Effector CD4-positive, alpha-beta T cell (primary cell): ENCODE measurements at regions not wholly inside any gene's neighbourhood (a gene's known extent, or its start where the extent isn't known, plus 50 kb on each side); places are given as distances from the start of the nearest gene placed in this dataset.

Experiments
- DNase-seq: peaks from one replicate; pipeline ENCODE4 v3.0.0-alpha.2; 2020

DNA sequence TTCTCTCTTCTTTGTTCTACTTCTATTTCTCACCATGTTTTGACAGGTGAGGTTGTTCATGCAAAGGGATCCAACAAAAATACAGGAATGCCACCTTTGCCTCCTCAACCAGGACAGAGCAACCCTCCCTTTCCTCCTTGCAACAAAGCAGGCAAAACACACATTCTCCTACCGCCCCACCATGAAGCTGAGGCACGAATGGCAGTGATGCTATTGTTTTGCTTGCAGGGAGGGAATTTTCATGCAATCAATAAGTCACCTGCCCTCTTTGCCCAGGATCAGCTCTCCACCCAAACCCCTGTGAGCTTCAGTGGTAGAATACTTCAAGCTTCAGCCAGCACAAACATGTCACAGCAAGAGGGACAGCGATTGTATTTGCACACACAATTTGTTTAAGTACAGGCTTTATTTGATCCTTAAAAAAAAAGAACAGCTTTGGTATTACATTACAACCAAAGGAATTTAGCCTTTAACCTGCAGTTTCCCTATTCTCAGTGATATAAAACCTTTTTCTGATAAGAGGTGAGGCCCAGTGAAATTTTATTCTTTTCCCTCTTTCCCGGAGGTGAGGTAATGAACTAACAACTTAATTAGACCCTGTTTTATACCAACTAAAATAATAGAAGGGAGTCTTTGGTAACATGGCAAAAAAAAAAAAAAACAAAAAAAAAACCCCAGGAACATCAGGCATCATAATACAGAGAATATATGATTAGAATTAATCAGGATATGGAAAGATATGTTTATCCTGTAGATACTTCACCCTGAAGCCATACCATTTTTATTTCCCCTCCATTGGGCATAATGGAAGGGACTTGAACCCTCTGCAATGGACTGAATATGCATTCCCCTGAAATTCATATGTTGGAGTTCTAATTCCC is 87.0 kb upstream of the EEA1 start:
- no peak for DNase-seq

DNA sequence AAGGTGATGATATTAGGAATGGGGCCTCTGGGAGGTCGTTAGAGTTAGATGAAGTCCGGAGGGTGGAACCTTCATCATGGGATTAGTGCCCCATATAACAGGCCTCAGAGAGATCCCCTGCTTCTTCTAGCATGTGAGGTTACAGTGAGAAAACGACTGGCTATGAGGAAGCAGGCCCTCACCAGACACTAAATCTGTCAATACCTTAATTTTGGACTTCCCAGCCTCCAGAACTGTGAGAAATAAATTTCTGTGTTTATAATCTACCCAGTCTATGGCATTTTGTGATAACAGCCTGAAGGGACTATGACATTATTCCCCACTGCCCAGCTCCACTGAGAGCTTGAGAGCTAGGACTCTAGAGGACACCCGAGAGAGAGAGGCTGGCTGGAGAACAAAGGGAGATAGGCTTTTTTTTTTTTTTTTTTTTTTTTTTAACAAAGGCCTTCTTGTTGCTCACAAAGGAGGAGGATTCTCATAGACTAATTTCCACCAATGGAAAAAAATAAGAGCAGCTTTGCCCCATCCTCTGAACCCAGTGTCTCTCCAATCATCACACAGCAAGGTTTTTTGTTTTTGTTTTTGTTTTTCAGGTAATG is 87.8 kb upstream of the EEA1 start:
- DNase-seq = no peak

DNA sequence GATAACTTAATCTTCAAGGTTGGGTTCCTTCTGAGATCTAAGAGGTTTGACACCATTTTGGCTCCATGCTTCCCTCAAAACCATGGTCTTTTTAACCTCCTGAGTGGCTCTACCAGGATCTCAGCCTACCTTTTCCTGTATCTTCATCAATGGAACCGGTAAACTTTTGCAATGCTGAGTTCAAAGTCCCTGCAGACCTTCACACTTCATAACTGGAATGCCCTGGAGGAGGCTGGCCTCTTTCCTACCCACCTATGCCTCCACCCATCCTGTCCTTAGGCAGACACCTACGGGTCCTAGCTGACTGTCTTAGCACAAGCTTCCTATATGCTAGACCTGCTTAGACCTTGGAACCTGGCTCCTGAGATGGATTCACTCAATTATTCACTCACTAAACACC is 89.5 kb upstream of the EEA1 start:
- no peak for DNase-seq

DNA sequence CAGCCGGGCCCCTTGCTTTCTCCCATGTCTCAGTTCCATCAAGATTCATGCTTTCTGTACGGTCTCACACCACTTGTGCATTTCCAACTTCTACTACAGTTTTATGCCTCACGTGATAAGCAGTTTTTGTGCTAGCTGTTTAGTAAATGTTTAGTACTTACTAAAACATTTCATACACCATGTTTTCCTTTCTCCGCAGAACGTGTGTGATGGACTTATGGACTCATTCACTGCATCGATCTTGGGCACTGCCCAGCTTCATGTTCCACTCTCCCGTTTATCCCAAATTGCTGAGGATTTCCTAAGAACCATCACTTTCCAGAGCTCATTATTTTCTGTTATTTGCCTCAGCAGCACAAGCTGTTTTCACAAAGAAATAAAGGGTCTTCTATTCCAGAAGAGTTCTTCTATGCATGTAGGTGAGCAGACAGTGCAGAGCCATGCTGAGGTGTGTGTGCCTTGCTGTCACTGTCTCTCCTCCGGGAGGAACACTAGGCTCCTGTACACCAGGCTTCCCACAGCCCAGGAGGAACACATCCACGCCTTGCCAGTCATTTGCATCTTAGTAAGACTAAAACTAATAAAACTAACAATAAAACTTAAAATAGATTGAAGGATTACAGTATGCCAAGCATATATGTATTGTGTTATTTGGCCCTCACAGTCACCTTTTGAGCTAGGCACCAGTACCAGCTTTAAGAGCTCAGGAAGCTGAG is 90.3 kb upstream of the EEA1 start:
- DNase-seq = no peak

DNA sequence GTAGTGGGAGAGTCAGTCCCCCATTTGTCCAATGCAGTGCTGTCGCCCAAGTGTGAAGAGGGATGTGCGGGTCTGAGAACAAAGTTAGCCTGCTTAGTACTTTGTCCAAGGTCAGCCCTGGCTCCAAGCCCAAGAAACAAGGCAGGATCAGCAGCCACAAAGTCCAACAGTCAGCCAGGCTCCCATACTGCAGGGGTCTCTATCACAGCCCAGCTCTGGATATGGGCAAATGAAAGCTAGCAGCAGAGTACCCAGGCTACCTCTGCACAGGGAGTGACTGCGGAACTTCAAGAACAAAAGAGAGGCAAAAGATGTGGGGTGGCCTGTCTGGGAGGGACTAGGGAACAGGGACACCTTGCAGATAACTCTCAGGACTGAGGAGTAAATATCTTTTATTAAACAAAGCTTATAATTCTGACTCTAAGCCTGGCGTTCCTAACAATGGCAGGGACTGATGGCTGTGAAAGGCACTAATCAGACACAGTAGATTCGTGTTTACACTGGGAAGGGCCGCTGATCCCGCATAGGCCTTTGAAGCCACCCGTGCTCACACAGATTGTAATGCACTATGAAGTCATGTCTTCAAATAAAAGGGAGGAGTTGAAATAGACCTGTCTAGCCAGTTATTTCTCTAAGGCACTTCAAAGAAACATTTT is 91.0 kb upstream of the EEA1 start:
- DNase-seq = no peak

DNA sequence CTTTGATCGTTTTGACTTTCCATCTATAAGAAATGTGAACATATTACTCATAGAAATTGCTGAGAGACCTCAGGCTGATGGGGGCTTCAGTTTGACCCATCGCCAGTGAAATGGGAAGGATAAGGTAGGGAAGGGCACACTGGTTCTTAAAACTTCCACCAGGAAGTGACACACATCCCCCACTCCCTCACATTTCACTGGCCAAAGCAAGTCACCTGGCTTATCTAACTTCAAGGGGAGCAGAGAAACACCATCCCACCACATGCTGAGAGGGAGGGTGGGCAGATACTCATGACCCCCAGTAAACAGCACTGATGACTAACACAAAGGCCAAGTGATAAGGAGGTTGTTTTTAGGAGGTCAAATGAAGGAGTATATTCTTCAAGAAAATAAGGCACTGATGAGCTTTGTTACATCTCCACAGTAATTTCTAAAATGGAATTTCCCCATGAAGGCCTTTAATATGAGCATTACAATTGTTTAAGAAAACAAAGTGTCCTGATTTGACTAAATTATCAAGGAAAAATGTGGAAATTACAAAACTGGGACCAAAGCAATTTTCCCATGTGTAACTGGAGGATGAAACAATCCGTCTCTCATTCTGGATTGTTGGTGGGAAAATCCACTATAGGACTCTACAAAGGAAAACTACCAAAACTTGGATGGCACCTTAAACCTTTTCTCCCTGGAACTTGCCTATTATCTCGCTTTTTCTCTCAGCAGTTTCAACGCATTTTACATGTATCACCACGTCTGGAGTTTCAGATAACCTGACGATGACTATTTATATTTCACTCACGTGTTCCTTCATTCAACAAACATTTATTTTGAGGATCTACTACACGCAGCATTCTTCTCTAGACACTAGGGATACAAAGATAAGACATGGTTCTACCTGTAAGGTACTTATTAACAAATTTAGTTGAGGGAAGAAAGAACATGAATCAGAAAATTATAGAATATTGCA is 91.8 kb upstream of the EEA1 start:
- no peak for DNase-seq

DNA sequence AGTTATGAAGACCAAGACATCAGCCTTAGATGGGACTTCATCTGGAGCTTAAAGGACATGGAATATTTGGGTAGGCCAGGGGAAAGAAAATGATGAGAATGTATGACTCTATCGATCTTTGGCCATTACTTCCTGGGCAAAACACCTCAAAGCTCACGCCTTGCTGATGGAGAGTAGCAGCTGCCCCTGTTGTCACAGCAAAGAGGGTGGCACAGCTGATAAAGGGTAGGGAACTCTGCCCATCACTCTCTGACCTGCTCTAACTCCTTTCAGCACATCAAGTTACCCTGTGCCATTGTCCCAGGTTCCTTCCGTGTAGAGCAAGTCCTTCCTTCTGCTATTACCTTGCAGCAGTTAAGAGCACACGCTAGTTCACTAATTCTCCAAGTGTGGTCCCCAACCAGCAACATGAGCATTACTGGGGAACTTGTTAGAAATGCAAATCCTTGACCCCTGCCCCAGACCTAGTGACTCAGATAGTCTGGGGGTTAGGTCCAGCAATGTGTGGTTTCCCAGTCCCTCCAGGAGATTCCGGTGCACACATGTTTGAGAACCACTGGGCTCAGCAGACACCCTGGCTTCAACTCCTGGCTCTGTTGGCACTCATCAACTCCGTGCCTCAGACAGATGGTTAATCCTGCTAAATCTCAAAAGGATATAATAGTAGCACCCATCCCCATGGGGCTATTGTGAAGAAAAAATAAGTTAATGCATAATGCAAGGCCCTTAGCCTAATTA is 93.7 kb upstream of the EEA1 start:
- no peak for DNase-seq

DNA sequence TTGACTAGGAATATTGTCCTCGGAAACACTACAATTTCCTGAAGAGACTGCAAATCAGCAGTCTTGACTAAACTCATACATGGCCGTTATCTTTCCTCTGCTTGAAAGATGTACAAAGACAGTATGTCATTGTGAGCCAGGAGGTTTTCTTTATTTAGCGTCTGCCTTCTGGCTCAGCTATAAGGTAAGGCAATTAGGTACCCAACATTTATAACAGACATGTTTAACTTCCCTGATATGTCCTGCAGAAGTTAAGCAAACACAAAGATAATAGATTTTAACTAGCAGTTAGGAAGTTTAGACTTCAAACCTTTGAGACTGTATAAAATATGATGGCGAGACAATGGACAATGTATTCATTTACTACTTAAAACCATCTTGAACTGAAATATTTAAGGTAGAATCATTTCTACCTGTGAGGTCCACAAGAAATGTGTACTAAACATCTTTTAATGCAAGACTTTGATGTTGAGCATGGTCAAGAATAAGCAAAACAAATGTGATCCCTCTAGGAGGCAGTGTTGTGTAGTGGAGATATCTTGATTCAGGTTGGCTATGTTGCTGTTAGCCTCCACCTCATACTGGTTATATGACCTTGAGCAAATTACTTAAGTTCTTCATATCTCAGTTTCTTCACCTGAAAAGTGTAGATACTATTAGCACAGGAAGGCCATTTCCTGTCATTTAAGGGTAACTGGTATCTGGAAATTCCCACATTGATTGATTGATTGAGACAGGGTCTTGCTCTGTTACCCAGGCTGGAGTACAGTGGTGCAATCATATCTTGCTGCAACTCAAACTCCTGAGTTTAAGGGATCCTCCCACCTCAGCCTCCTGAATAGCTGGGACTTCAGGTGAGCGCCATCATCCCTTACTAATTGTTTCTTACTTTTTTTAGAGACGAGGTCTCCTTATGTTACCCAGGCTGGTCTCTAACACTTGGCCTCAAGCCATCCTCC is 96.3 kb upstream of the EEA1 start:
- DNase-seq = no peak

DNA sequence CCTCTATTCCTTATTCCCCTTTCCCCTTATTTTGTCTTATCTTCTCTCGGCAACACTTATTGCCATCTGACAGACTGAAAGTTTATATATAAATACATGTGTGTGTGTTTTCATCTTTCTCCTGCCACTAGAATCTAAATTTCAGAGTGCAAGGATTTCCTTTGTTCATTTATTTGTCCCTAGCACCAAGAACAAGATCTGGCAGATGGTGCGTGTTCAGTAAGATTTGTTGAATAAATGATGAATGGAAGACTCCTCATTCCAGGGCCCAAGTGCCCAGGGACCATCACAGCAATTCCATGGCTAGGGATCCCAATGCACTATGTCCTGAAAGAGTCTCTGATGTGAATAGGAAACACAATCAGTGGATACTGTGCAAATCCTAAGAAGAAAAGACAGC is 97.9 kb upstream of the EEA1 start:
- no peak for DNase-seq

DNA sequence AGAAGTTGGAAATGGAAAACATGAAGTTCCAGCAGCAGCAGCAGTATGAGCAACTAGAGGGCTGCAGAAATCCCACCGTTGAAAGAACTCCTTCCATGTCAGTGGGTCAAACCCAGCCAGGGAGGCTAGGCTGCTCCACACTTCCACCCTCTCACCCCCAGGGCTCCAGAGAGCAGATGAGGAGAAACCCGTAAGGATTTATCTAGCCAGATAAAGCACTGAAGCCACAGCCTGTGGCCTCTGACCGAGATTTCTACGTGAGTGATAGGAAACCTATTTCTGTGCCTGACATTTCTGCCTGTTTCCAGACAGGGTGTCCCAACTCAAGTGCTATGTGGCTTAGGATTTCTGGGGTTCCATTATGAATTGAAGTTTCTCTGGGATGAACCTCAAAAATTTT is 100.0 kb upstream of the EEA1 start:
- DNase-seq = no peak

DNA sequence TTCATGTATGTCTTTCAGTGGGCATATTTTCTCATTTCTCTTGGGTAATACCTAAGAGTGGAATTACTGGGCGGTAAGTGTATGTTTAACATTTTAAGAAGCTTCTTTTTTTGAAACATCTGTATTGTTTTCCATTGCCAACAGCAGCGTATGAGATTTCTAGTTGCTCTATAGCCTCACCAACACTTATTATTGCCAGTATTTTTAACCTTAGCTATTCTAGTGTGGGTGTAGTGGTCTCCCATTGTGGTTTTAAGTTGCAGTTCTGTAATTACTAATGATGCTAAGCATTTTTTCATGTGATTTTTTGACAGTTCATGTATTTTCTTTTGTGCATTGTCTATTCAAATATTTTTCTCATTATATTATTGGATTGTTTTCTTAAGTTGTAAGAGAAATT is 101.9 kb upstream of the EEA1 start:
- DNase-seq = no peak

DNA sequence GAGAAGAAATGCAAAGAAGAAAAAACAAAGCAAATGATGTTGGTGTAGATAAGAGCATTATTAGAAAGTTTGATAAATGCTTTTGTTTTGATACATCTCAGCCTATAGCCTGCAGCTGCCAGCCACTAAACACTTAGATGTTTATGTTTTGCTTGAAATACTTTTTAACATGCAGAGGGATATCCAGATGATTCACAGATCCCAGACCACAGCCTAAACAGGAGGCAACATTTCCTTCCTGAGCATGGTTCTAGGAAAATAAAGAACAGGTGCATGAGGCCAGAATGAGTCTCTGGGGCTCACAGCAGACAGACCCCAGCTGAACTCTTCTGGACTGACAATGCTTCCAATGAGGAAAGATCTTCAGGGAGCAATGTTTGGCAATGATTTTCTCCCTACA is 103.7 kb upstream of the EEA1 start:
- no peak for DNase-seq

DNA sequence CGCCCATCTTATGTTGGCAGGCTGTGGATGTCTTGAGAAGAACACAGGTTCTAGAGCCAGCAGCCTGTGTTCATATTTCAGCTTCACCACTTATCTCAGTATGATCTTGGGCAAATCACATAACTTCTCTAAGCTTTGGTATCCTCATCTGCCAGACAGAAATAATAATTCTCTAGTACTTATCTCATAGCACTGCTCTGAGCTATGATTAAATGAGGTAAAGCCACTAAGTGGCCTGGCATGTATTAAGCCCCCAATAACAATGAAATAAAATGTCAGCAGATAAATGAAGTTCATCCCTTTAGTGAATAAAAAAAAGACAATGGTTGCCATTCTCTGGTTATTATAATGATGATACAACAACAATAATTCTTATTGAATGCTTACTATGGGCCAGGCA is 104.9 kb upstream of the EEA1 start:
- DNase-seq = no peak

DNA sequence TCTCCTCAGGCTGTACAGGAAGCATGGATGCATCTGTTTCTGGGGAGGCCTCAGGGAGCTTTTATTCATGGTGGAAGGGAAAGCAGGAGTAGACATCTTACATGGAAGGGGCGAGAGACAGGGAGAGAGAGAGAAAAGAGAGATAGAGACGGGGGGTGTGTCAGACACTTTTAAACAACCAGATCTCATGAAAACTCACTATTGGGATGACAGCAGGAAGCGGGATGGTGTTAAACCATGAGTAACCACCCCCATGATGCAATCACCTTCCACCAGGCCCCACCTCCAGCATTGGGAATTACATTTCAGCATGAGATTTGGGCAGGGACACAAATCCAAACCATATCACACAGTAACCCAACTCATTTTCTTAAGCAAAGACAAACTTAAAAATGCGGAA is 110.0 kb upstream of the EEA1 start:
- DNase-seq = no peak

DNA sequence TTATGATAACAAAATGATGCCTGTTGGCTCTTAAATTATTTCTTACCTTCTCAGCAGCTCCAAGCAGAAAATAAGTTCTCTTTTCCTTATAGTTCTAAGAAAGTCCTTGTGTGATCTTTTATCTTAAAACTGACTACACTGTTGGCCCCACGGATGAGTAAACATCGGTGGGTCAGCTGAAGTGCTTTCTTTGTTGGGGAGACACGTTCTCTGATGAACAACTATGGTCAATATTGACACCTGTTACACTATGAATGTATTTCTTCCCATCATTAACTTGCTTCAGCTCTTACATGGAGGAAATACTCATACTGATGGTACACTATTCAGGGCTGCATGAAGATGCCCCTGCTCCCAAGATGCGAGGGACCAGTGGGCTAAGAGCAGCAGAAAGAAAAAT is 110.8 kb upstream of the EEA1 start:
- DNase-seq = no peak

DNA sequence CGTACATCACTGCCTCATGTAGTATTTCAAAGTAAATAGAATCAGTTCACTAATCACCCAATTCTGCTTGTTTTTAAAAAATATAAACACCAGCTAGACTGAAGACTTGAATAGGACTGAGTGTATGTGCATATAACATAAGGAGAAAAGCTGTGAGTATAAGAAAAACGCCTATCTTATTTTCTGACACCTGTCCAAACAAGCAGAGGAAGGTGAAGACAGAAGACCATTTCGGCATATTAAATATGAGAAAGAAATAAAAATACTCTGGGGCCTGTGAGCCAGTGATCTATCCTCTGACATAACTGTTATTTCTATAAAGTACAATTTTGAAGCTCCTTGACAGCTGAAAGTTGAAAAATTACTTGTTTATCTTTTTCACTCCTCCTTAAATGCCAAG is 111.3 kb upstream of the EEA1 start:
- no peak for DNase-seq

DNA sequence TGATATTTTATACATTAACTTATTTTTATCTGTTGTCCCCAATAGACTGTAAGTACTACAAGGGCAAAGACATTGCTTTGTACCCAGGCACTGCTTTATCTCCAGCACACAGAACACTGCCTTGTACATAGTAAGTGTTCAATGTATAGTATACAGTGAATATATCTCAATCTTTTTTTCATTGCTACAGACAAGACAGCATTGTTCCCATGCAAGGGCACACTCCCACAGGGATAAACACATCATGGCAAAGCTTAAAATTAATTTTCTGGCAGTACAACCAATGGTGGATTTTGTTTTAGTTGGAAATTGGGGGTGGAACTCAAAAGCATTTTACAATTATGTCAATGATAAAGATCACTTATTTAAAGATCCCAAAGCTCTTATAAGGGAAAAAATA is 112.3 kb upstream of the EEA1 start:
- no peak for DNase-seq

DNA sequence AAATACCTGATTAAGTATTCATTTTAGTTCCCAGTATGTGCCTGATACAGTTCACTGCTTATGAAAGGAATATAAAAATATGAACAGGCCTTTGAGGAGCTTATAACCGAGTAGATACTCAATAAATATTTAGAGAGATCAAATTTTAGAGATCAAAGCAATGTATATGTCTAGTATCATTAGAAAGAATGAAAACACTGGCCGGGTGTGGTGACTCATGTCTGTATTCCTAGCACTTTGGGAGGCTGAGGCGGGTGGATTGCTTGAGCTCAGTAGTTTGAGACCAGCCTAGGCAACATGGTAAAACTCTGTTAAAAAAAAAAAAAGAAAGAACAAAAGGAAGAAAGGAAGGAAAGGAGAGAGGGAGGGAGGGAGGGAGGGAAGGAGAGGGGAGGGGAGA is 113.2 kb upstream of the EEA1 start:
- no peak for DNase-seq

DNA sequence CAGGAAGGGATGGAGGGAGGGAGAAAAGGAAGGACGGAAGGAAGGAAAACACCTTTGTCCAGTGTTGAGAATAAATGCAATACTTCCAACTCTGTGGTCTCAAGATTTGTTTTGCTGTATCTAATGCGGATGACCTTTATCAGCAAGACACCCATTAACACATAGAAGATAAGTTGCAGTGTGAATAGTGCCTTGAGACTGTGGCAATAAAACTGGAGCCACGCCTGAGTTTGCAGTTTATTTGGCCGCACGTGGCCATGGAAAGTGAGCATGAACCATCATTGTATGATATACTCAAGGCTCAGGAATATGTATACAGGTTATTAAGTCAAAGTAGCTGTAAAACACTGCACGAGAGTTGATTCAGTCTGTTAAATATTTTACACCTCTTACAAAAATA is 113.6 kb upstream of the EEA1 start:
- DNase-seq = no peak

DNA sequence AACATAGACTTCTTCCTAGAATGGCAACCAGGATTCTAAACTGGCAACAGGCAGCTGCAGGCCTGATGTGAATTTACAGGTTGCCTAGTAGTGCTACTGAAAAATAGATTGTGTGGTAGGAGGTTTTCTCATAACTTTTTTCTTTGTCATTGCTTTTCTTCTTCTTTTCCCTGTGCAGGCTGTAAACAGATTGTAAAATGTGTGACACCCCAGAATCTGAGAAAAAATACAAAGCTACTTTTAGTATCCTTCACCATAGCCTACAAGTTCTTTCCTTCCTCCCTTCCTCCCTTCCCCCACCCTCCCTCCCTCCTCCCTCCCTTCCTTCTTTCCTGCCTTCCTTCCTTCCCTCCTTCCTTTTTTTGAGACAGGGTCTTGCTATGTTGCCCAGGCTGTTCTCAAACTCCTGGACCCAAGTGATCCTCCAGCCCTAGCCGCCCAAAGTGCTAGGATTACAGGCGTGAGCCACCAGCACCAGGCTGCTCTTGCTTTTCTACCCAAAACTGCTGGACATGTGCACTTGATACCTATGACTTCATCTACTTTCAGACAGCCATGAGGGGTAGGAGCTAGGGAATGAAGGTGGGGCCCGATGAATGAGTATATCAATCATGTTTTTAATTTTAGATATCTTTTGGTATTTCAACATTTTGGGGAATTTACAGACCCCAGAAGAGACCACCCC is 114.2 kb upstream of the EEA1 start:
- DNase-seq = no peak
